Activated CD4-positive, alpha-beta T cell treated with anti-CD3 and anti-CD28 coated beads, Interleukin-2, amount 50 U/mL, for 16 hours (primary cell): ENCODE measurements at regions not wholly inside any gene's neighbourhood (a gene's known extent, or its start where the extent isn't known, plus 50 kb on each side); places are given as distances from the start of the nearest gene placed in this dataset.
A peak's percentile ranks its signal among the peaks of the same experiment; 100 is the strongest.

Experiments
- DNase-seq: peaks from one replicate; pipeline ENCODE4 v3.0.0-alpha.2; 2020

DNA sequence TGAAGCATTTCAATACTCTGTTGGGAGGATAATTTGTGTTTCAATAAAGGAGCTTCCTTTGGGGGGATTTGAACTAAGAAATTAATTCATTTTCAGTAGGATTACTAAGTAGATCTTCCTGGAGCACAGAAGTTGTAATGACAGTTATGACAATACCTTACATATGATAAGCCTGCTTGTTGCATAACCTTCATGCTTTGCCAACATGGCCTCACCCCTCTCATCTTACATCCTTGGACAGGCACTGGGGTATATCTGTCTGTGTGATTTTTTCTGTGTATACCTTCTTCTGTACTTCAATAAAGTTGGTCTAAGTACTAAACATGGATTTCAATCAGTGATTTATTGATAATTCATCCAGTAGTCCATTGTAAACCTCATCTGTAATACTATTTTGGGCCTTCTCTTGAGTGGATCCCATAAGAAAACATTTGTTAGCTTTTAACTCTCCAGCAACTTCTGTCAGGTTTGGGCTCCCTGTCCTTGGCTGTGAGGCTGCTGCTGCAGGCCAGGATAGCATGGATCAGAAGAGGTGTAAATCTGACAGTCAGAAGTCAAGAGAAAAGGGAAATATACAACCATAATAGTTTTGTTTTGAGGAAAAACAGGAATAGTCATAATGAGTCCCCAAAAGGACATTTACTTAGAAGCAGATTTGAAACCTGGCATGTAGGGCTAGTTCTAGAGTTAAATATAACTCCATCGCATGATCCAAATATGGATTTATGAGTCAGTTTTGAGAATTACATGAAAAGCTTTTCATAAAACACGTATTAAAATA, 422.2 kb downstream of the KLF5 start:
- no peak for DNase-seq

DNA sequence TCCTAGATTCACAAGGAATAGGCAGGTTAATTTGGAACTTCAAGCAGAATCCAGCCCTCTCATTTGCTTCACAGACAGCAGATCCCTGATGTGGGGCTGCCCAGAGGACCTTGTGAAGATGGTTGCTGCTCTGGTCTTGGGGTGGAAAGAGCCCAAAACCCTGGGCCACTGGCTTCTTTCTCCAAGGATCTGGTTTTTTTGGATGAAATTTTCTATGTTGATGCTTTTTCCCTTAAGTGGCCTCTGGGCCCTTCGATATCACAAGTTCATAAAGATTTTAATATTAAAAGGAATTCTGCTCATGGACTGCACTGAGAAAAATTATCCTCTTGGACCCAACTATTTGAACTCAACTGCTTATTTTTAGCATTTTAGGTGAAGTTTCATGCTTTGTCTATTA, 421.1 kb downstream of the KLF5 start:
- DNase-seq, result no peak

DNA sequence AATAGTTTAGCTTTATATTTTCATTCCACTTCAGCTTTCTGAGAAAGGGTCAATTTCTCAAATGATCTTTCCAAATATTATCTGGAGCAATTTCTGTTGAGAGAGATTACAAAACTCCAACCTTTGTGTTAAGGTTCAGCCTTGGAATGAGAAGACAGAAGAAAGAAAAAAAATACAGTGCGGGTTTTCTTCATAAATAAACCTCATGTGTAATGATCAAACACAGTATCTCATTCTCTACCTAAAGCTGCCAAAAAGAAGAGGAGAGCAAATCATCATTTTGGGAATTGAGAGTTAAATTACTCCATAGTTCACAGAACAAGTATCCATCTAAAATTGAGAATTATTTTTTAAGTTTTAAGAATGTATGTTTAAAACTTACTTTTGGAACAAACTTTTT, 420.5 kb downstream of the KLF5 start:
- no peak for DNase-seq

DNA sequence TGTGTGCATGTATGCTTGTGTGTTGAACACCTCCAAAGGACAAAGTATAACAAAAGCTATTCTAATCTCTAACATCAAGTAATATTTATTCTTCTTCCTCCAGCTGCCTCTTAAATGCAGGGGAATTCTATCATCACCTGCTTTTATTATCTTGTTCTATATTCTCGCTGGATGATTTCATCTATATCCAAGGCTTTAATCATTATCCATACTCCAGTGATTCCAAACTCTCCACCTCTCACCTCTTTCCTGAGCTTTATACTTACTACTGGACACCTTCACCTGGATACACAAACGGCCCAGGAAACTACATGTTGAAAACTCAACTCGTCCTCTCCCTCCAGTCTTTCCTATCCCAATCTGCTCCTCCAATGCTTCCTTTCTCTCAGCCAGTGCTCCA, 418.6 kb downstream of the KLF5 start:
- DNase-seq, result no peak

DNA sequence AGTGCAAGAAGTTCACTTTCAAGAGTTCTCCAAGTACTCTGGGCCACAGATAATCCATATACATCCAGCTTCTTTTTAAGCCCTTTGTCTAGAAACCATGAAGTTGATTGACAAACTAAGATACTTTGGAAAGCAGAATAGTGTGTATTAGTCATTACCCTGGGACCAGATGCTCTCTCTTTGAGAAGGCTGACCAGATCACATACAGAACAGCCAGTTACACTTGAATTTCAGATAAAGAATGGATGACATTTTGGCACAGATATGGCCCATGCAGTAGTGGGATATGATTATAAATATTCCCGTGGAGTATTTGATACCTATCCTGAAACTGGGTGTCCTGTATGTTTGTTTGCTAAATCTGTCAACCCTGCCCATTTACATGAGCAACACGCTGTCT, 414.2 kb downstream of the KLF5 start:
- DNase-seq, result no peak

DNA sequence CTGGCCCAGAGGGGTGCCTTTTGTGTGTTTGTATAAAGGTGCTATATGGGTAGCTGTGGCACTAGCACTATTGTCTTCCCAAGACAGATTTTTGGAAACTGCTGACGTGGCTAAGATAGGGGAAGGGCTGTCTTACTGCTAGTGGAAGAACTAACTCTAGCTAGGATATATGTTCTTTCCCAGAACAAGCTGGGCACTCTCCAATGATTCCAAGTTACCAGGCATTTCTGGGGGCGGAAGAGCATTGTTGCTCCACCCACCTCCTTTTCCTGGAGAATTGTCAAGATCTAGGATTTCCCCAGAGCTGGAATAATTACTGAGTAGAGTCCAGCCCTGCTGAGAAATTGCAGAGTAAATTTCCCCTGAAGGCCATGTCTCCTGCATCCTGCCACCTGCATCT, 408.3 kb downstream of the KLF5 start:
- DNase-seq, result no peak

DNA sequence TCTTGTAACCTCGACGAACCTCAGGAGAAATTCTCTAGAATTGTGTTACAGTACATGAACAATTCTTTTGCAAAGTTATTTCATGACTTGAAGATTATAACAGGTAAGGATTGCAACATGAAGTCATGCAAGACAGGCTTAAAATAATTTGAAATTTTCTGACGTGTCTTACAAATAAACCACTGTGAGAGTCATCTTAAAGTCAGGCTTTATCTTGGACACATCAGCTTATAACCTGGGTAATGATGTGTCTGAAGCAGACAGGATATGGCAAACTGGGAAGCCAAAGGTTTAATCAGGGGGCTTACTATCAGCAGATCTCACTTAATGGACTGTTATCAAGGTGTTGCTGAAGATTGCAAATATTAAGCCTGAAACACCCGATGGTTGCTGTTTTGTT, 407.8 kb downstream of the KLF5 start:
- no peak for DNase-seq

DNA sequence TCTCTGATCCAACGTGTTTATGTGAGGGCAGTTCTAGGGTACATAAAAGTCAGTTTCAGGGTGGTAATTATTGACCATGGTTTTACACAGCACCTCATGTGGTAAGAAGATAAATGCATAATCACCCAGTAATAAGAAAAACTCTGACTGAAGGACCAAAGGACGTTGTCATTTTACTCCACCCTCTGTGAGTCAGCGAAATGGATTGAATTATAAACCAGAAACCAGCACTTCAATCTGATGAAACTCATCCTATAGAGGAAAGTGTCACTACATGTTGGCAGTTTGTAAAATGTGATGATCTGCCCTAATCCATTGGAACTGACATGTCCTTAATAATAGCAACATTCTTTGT, 406.8 kb downstream of the KLF5 start:
- DNase-seq, result no peak

DNA sequence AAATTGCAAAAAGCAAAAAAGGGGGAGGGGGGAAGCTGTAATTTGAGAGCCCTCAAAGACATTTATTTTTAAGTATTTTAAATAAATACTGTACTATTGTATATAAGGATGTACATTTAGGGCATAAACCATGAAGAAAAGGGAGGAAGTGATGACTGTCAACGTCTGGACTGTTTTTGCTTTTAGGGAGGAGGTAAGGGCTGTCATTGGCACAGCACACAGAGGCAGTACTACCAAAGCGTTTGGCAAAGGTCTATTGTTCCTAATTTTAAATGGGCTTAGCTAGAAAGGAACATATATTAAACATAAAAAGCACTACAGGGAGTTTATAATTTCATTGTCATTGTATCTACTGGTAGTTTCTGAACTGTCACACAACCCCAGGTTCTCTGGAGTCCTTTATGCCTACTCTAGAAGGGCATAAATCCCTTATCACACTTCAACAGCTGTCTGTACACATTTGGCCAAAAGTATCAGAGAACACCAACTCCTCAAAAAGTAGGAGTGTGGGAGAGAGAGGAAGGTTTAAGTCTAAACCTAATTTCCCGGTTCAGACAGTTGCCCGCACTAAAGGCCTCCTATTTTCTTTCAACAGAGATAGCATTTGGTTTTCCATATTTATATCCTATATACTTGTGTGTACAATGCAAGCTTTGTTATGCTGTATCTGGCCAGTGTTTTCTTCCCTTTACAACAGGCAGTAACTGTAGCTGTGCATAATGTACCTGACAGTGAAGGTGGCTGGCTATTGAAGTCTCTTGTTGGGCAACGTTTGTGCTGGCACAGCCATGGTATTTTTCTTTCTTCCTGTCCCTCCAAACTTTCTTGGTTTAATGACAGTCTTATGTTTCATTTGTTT, 406.2 kb downstream of the KLF5 start:
- DNase-seq, result no peak

DNA sequence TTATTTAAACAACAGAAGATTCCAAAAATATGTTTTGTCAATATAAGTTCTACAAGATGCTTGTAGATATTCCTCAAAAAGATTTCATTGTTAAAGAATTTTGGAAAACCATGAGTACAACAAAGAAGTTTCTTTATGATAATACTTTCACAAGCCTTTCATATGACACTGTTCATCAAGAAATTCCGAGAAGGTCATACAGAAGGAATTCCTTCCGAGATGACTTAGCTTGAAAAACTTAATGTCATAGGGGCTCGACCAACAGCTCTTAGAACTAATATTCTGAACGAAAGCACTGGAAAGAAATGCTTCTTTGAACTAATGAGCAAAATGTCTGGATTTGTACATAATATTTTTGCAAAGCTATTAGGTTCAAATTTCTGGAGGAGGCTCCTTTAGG, 403.4 kb downstream of the KLF5 start:
- no peak for DNase-seq

DNA sequence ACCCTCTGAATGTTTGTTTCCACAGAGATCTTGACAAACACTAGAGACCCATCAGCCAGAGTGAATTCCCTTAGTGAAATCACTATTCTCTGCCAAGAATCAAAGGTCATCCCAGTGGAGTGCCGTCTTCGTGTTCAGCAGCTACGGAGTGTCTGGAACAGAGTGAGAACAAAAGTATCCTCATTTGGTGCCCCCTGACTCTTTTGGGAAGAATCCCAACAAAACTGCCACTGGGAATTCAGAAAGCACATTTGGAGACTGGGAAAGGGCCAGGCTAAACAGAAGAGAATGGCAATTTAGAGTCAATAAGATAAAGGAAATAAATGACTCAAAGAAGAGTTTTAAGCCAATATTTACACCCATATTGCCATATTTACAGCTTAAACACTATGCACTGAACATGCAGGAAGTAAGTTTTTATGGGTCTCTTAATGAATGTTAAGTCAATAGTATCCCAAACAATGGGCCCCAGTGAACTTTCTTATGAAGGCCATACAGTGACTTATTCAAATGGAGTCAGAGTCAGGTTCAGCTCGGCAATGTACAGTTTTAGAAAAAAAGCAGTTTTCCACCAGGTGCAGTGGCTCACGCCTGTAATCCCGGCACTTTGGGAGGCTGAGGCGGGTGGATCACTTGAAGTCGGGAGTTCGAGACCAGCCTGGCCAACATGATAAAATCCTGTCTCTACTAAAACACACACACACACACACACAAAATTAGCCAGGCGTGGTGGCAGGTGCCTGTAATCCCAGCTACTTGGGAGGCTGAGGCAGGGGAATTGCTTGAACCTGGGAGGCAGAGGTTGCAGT, 392.6 kb downstream of the KLF5 start:
- DNase-seq, result no peak

DNA sequence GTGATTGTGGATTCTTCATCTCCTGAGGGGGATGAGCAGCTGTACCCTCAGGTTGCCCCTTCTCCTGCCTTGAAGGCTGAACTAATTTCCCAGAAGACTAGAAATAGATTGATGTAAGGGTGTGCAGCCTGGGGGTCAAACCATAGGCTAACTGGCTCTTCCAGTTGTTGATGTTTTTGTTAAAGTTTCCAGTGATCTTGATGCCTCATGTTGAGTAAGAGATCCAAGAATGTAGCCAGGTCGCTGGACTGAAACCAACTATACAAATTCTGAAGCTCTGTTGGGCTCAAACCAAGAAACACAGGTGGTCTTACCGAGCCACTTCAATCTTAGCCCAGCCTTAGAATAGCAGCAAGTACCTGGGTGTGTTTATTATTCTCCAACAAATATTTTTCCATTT, 391.8 kb downstream of the KLF5 start:
- no peak for DNase-seq

DNA sequence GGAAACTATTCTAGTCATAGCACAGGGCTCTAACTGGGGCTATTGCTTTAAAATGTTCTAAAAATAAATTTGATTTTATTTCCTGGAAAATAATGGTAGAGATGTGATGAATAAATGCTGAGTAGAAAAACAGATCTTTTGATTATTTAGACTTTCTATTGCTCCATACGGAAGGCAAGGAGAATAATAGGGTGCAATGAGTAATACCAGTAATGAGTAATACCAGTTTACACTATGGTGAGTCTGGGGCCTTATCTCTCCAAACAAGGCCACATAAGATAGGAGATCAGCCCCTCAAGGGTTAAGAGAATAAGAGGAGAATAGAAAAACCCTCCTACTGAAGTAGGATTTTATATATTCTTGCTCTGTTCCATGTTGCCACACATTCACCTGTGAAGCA, 390.4 kb downstream of the KLF5 start:
- DNase-seq, result no peak

DNA sequence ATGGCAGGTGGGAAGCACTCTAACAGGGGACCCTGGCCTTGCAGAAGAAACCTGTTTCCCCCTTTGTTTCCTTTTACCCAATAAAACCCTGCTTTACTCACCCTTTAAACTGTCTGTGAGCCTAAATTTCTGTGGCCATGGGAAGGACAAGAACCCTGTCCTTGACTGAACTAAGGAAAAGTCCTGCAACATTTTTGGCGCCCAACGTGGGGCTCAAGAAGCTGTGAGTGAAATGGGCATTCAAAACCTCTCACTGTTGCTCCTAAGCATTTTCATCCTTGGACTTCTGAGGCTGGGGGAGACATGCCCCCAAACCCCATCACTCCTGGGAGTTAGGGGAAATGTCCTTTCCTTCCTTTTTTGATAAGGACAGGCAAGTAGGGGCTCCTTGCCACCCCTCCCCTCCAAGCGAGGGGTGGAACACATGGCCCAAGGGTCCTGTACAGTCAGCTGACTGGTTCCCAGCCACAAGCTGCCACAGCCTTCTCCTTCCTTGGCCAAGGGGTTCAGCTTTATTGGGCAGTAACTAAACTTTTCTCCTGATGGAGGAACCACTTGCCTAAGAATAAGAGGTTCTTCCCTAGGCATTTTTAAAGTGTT, 381.6 kb downstream of the KLF5 start:
- no peak for DNase-seq

DNA sequence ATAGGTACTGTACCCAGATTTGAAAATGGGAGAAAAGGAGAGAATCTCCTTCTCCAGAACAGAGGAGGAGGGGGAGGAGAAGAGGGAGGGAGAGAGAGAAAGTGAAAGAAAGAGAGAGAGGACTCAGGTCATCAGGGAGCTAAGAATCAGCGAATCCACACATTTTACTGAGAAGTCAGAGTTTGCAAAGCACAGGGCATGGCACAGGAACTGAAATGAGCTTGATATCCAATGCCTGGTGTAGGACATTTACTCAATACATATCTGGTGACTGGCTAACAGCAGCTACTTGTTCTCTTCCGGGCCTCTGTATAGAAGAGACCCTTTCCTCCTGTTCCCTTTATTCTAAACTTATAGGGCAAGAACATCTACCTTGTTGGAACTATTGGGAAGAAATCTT, 375.1 kb downstream of the KLF5 start:
- no peak for DNase-seq

DNA sequence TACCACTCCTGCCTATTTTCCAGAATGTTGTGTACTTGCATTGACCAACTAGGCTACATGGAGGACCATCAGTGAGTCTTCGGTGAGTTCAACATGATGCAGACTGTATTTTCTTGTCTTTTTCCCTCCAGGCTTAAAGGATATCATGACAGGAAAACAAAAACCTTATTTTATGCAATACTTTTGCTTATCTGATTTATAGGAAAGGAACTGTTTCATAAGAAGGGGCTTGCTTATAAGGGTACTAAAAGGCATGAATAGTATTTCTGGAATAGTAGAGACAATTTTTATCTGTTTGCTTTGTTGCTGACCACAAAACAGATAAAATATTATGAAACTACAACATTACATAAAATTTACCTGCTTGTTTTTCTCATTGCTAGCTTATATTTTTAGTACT, 374.7 kb downstream of the KLF5 start:
- DNase-seq, result no peak

DNA sequence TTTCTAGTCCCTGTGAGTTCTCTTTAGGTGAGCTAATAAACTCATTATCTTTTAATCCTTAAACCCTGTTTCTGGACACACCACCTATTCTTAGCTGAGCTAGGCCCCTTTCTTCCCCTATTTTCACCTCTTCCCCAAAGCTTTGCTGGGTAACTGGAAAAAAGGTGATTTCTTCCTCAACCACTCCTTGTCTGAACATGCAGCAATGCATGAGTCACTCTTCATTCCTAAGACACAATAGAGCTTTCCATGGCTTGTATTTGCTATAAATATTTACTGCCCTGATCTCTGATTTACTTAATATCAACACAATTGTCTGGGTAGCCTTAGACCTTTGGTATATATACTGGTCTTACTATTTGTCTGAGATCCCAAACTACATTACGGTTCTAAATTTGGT, 370.9 kb downstream of the KLF5 start:
- DNase-seq, result no peak

DNA sequence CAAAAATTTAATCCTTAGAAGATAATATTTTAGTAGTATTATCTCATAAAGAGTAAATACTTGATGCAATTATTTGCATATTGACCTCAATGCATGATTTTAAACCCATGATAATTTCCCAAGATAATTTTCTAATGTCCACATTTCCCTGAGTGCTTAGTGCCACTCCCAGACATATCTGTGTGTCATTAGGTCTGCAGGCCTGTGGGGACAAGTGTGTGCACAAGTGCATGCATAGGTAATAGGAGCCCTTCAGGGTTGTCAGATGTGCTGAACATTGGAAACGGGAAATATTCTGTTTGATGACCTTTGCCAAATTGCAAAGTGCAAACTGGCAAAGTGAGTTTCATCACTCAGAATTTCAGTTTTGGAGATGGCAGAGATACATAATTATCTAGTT, 369.9 kb downstream of the KLF5 start:
- DNase-seq, result no peak

DNA sequence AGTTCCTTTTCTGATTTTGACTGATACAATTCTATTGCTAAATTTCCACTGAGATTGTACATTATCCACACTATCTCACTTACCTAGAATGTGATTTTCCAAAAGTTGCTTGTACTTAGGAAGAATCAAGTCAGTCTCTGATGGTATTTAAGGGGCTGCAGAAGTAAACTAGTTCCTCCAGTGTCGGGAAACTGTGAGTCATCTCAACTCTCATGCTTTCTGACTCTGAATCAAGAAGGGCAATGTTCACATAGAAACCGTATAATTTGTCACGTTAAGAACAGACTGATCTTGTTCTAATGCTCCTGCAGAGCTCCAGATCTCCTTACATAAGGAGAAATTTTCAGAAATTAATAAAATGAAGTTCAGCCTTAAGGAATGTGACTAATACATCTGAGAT, 369.3 kb downstream of the KLF5 start:
- DNase-seq, result peak; percentile 12

DNA sequence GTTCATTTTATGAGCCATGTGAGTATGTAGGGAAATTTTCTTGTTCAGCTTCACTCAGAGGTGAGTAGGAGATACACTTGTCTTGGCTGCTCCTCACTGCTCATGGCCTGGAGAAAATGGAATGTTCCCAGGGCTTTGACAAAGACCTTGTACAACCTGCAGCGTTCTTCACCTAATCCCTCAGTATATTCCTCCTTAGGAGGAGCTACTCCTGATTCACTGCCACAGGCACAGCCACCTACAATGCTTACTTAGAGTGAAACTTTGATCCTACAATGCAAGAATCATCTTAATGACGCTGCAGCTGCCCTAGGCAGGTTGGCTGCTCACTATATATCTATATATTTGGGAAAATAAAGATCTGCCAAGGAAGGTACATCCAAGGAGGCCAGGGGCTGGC, 364.2 kb downstream of the KLF5 start:
- no peak for DNase-seq

DNA sequence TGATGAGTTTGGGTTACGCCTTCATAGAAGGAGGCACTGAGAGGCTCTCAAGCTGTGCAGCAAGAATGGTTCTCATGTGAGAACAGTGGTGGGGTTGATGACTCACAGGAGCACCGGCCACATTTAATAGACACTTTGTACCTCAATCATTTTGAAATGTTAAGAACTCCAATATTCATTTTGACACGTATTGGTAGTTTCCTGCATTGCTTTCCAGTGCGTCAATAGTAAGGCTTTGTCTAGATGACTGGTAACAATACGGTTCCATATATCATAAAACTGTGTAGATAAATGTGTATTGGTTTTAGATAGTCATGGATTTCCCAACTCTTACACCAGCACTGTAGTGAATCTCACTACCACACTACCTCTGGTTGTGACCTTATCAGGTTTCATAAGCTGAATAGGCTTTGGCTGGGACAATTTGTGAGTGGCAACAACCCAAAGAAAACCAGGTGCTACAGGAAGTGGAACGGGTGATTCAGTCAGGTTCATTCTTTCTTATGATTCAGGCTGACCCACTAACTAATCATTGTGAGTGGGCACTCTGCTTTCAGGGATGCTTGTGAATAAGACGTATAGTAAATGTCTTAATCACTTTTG, 362.6 kb downstream of the KLF5 start:
- DNase-seq, result peak; percentile 28

DNA sequence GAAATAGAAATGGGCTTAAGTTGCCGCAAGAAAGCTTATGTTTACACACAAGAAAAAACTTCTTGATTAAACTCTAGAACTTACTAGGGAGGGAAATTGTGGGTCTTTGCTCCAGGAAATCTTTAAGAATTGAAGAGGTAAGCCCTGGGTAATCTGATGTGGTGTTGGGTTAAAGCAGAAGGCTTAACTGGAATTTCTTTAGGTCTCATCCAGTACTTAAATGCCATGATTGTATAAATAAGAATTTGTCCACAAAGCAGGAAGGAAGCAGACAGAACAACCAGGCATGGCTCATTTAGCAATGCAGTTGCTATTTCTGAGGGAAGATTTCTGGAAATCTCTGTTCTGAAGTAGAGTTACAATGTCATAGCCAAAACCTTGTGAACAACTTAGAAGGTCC, 360.4 kb downstream of the KLF5 start:
- no peak for DNase-seq
